ENCODE measurements at regions not wholly inside any gene's neighbourhood (a gene's known extent, or its start where the extent isn't known, plus 50 kb on each side); places are given as distances from the start of the nearest gene placed in this dataset.
A peak's percentile ranks its signal among the peaks of the same experiment; 100 is the strongest.
"Not testable (repeated sequence)": the region's sequence is repeated elsewhere in the genome, so short reads cannot be mapped to it uniquely, and the experiment has no call there.

GRCh38 chr5:167283691-167284090 lies 1007.8 kb upstream of the WWC1 start:
- no peak for DNase-seq

DNA sequence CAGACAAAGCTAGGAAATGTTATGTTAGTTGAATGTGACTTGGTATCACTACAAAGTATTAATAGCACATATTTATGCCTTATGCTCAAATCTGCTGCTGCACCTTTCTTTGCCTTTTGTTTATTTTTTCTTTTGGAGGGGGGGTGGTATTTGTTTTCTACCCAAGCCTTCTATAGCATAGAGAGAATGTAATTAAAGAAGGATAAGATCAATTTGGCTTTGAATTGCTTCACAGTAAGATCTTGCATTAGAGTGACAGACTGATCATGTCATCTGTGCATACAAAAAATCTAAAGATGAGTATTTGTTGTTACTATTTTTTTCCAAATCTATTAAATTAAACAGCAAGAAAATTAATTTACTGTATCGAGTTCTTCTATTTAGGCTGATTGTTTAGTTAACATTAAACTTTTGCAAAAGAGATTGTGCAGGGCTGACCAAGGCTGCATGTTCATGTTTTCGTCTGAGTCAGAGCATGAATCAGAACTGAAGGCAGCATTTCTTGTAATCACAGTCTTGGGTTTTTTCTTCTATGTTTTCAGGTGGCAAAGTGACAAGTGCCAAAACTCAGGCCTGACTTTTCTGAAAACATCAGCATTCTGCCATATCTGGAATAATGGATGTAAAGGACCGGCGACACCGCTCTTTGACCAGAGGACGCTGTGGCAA lies 1007.1 kb upstream of the WWC1 start:
- DNase-seq: peak in 1 of 56 donors; percentile 8

DNA sequence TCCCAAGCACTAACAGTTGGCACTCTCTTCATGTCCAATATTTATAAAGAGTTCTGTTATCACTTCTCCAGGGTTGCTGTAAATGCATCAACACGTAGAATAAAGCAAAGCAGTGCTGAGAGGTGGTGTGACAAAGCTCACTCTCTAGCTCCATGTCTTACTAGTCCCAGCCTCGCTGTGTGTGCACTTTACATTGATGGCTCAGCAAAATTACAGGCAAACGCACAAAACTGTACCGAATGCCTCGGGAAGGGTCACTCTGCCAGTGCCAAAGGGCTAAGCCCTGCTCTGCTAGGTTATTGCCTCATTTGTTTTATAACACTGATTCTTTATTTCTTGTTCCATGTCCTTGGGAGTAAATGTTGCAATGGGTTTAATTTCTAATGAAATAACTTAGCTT lies 1005.9 kb upstream of the WWC1 start:
- DNase-seq: no peak

- DNase-seq: no peak
These were observed 1004.6 kb upstream of the WWC1 start for GRCh38 chr5:167286891-167287290.

DNA sequence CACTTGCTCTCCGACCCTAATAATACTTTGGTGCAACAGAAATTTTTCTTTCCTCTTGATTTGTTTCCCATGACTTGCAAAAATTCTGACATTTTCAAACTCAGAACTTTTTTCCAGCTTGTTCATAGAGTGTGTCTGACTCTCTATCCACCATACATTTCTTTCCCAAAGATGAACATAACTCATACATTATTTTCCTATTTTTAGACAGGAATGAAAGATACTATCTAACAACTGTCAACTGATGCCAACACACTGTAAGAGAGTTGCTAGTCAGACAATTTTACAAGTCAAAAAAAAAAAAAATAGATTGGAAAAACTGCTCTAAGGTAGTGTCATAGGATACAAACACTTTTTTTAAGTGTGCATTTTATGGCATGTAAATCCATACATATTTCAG lies 1001.0 kb upstream of the WWC1 start:
- no peak for DNase-seq

DNA sequence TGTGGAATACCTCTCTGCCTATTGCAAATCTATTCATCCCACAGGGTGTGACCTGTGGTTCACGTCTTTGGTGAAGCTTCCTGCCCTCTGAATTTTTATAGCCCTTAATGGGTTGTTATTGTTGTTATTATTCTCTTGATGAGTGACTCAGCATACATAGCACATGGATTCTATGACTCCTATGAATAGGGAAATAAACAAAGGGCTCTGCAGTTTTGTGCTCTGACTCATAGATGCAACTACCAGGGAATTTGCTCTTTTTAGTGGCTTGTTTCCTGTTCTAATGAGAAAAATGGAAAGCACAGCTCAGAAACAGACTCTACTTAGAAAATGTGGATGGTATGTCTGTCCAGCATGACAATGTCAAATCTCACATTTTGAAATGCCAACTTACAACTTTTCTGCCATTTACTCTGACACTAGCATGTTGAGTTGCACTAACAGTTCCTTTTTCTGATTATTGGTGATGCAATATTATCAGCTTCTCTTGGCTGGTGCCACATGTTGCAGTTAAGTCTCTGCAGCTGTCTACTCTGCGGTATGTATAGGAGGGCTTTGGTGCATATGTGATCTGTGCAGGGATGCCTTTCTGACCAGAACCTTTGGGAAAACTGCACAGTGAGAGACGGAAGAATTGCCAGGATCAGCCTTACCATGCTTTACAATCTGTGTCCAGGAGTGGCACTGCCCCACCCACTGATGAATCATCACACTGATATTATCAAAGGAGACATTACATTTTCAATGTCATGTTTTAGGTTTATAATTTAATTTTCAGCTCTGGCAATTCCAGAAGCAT lies 996.4 kb upstream of the WWC1 start:
- peak in 1 of 56 donors; percentile 37 for DNase-seq

DNA sequence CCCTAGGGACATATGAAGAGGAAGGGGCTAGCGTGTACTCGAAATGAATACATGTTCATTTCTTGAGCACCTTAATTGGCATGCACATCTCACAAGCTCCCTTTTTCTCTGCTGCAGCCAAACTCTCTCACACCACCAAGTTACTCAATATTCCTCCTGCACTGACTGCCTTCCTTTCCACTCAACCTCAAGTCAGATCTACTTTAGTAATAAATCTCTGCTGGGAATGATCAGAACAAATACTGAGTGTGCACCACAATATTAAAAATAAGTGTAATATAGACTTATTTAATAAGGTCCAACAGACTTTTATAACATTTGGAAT lies 995.8 kb upstream of the WWC1 start:
- no peak for DNase-seq

DNA sequence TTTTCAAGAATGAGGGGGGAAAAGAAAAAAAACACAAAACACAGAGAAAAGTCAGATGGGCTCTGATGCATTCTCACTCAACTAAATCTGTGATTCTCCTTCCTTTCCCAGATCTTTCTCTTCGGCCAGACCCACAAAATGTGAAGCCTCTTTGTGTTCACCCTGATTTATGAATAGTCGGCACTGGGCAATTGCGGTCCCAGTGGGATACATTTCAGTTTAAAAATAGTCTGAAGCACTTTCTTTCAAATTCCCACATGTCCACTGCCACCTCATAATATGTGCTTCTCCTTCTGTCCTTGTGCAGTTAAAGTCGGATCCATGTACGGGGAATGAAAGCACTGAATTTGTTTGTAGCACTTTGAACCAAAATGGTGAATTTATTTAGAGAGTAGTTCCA lies 995.4 kb upstream of the WWC1 start:
- no peak for DNase-seq

- DNase-seq: no peak
These were observed 994.8 kb upstream of the WWC1 start for GRCh38 chr5:167296661-167297060.

DNA sequence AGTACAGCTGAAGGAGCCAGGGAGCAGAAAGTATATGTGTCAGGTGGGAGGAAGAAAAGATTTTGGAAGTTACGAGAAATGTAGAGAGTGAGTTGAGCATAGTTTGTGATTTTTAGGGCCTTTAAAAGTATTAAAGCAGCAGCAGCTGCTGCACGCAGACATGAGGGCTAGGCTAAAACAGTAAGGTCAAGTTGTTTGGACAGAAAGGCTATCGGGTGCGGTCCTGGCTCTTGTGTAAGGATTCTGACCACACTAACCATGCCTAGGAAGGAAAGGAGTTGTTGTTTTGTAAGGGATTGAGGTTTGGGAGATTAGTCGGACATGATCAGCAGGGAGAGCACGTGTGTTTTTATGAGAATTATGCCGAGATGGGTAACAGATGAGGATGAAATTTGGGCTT lies 991.6 kb upstream of the WWC1 start:
- DNase-seq: not testable (repeated sequence)

DNA sequence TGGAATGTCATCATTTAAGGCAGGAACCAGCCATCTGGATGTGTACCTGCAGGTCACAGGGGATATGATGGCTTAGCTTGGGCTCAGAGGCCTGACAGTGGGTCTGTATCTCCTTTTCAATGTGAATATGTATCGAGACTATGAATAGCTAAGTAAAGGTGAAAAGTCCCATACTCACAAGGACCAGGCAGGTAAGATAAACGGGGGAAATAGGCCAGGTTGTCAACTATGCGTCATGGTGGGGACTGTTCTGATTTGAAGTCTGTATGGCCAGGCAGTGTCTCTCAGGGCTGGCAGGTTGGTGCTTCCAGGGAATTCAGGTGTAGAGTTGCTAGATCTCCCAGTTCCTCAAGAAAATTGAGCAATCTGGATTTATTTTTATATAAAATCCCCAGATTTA lies 987.9 kb upstream of the WWC1 start:
- DNase-seq: no peak

GRCh38 chr5:167304834-167305469 lies 986.5 kb upstream of the WWC1 start:
- no peak for DNase-seq

DNA sequence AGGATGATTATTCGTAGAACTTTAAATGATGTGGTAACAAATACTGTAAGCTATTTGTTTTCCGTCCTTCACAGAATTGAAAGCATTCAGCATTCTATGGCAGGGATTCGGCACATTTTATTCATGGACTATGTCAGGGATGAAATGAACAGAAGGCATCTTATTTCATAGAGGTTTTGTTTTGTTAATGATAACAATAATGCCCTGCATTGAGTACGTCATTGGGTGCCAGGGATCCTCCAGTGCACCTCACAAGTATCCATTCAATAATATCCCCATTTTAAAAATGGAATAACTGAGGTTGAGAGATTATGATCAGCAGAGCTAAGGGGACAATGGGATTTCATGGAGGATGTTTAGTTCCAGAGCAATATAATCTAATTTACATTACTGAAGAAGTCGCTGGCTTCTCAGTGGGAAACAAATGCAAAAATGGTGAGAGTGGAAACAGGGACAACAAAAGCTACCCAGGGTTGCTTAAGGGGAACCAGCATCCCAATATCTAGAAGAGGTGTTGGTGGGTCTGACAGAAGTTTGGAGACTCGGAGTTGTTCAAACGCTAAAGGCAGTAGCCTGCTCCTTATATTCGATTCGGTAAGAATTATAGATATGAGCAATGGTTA lies 985.7 kb upstream of the WWC1 start:
- no peak for DNase-seq

- DNase-seq: no peak
These were observed 984.4 kb upstream of the WWC1 start for GRCh38 chr5:167307042-167307441.

- no peak for DNase-seq
These were observed 983.0 kb upstream of the WWC1 start for GRCh38 chr5:167308466-167308865.

DNA sequence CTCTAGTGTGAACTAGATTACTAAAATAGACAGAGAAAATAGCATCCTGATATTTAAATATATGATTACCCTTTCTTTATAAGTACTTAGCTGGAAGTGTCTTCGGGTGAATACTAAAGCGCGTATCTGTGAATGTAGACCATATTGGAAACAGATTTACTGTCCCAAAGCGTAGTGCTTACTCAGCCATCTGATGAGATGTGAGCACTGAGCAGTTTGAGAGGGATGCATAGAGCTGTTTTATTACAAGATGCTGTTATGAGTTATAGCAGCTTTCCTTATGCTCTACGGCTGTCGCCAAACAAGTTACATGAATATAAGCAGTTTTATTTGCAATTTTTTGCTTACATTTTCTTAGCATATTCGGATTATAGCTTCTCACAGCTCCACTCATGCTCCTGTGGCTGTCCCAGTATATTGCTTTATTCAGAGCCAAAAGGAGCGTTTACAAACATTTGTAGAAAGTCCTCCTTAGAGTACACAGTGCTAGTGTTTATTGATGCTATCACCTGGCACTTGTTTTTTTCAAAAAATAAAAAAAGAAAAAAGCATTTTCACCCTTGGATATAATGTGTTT lies 981.4 kb upstream of the WWC1 start:
- DNase-seq: no peak

GRCh38 chr5:167311340-167311739 lies 980.1 kb upstream of the WWC1 start:
- no peak for DNase-seq

GRCh38 chr5:167312225-167312624 lies 979.2 kb upstream of the WWC1 start:
- DNase-seq: no peak

GRCh38 chr5:167315762-167316161 lies 975.7 kb upstream of the WWC1 start:
- DNase-seq: no peak

DNA sequence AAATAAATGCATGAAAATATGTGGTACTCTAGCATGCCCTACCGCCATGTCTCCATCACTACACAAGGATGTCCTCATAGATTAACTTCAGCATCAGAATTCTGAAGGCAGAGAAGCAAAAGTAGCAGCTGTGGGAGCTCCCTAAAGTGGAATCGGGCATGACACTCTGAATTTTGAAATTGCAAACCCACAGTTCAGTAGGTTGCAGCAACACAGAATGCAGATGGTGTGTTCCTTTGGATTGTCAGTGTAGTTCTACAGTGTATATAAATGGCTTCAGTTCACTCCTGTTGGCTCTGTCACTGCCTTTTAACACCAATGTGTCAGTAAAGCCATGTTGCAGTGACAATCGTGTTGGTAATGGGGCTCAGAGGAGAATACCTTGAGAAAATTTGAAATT lies 973.6 kb upstream of the WWC1 start:
- no peak for DNase-seq

- no peak for DNase-seq
These were observed 972.2 kb upstream of the WWC1 start for GRCh38 chr5:167319243-167319642.

DNA sequence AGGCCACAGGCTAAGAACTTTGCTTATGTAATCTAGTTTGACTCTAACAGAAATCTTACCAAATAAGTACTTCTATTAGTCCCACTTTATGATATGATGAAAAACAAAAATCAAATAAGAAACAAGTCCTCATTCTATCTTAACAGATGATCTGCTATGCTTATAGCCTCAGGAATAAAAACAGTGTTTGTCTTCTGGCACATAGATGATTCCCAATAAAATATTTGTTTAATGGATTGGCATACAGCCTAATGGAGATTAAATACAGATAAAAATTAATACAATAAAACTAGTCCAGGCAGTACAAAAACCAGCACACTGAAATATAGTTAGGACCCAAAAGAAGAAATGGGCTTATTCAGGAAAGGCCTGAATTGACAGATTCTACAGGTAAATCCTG lies 971.4 kb upstream of the WWC1 start:
- DNase-seq: no peak

Data from amygdala (tissue), 56 donors.